Gastroesophageal sphincter (tissue), 4 donors: ENCODE measurements at regions not wholly inside any gene's neighbourhood (a gene's known extent, or its start where the extent isn't known, plus 50 kb on each side); places are given as distances from the start of the nearest gene placed in this dataset.

ENCODE experiments used
- ATAC-seq: fragments of 150-250 bp; one replicate; pipeline ENCODE4 v1.9.1; 2016; ENCODE audit warnings: mild to moderate bottlenecking, moderate library complexity
- H3K27ac ChIP-seq, 4 donors: fragments of 200-600 bp; sonication (generic) in 3 of 4; 1 replicate in 3 of 4; 2 replicates in 1 of 4; pipeline ENCODE4 v1.5.1; 2016 to 2019
- H3K27me3 ChIP-seq: fragments of 200-600 bp; sonication (generic); one replicate; pipeline ENCODE4 v1.5.1; 2019
- H3K36me3 ChIP-seq, 2 donors: fragments of 200-600 bp; sonication (generic); one replicate each; pipeline ENCODE4 v1.5.1; 2019; ENCODE audit warnings: control low read depth in 1 of 2
- H3K4me1 ChIP-seq, 3 donors: fragments of 200-600 bp; sonication (generic); 1 replicate in 2 of 3; 2 replicates in 1 of 3; pipeline ENCODE4 v1.5.1; 2016 to 2019; ENCODE audit warnings: control low read depth in 2 of 3
- H3K4me3 ChIP-seq, 2 donors: fragments of 200-600 bp; sonication (generic); one replicate each; pipeline ENCODE4 v1.5.1; 2019; ENCODE audit warnings: mild to moderate bottlenecking in 1 of 2, moderate library complexity in 1 of 2
- H3K9me3 ChIP-seq, 3 donors: fragments of 200-600 bp; sonication (generic); one replicate each; pipeline ENCODE4 v1.5.1; 2017 to 2019; ENCODE audit warnings: control low read depth in 2 of 3
- EP300 ChIP-seq: sonication (generic); formaldehyde crosslinking; IDR thresholded peaks from one replicate; pipeline ENCODE4 v1.6.1; 2017; ENCODE audit warnings: antibody characterized with exemption, mild to moderate bottlenecking
- POLR2A ChIP-seq, 2 donors: fragments of 450-650 bp; IDR thresholded peaks; one replicate each; pipeline ENCODE4 v1.6.1; 2017; ENCODE audit warnings: antibody characterized with exemption in 2 of 2, mild to moderate bottlenecking in 2 of 2, moderate library complexity in 1 of 2
- POLR2AphosphoS5 ChIP-seq: sonication (generic); formaldehyde crosslinking; IDR thresholded peaks from one replicate; pipeline ENCODE4 v1.6.1; 2017; ENCODE audit warnings: antibody characterized with exemption
- WGBS, 2 donors: methylation state at CpG; one replicate each; pipeline ENCODE4 v1.1.5; 2018; ENCODE audit warnings: low coverage in 1 of 2; 5-methylcytosine and 5-hydroxymethylcytosine counted together
- TF ChIP-seq, protein P1 (sequence below), 4 experiments: fragments of 200-600 bp in 2 of 4; fragments of 450-650 bp in 2 of 4; sonication (generic) in 1 of 4; IDR thresholded peaks; one replicate each; pipeline ENCODE4 v1.5.1; 2017 to 2019; ENCODE audit warnings: antibody characterized with exemption in 4 of 4, mild to moderate bottlenecking in 2 of 4, moderate library complexity in 2 of 4

GRCh38 chr2:42969231-42970150 lies 177.1 kb upstream of the HAAO start:
- no peaks in the 10 kb centered on the region for H3K36me3 ChIP-seq
- peak; percentile 46 for ATAC-seq
- H3K9me3 ChIP-seq: peaks cover 0 to 6% (median 0%) of the 10 kb centered on the region in 3 donors
- WGBS, 2 donors: 83% methylated on average over 6 of the region's 12 CpGs; no CpG with 5 or more reads in 1 of the 2 donors
- H3K4me3 ChIP-seq: no peak overlapping the region
- H3K27ac ChIP-seq: peak overlapping the region in 3 of 4 donors; percentile 11 to 65 (median 17)
- no peaks in the 10 kb centered on the region for H3K27me3 ChIP-seq
- H3K4me1 ChIP-seq: peaks cover 0 to 47% (median 13%) of the 10 kb centered on the region in 3 donors
- no peak for TF ChIP-seq POLR2A (IDR thresholded peaks at IDR 0.05)
- TF ChIP-seq, protein P1, sequence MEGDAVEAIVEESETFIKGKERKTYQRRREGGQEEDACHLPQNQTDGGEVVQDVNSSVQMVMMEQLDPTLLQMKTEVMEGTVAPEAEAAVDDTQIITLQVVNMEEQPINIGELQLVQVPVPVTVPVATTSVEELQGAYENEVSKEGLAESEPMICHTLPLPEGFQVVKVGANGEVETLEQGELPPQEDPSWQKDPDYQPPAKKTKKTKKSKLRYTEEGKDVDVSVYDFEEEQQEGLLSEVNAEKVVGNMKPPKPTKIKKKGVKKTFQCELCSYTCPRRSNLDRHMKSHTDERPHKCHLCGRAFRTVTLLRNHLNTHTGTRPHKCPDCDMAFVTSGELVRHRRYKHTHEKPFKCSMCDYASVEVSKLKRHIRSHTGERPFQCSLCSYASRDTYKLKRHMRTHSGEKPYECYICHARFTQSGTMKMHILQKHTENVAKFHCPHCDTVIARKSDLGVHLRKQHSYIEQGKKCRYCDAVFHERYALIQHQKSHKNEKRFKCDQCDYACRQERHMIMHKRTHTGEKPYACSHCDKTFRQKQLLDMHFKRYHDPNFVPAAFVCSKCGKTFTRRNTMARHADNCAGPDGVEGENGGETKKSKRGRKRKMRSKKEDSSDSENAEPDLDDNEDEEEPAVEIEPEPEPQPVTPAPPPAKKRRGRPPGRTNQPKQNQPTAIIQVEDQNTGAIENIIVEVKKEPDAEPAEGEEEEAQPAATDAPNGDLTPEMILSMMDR (IDR thresholded peaks at IDR 0.05): no peak
- no peak for TF ChIP-seq POLR2AphosphoS5

- Histone ChIP-seq H3K36me3 (no peaks in the 10 kb centered on the region), H3K4me1 (peaks cover 0 to 50% (median 10%) of the 10 kb centered on the region in 3 donors), H3K9me3 (peaks cover 0 to 6% (median 0%) of the 10 kb centered on the region in 3 donors), H3K27ac (peak overlapping the region in 3 of 4 donors; percentile 60 to 65 (median 63)), H3K27me3 (no peaks in the 10 kb centered on the region), H3K4me3 (no peak overlapping the region)
- TF ChIP-seq EP300 (no peak), POLR2A (IDR thresholded peaks at IDR 0.05) (no peak), POLR2AphosphoS5 (no peak)
- TF ChIP-seq, protein P1 (IDR thresholded peaks at IDR 0.05): no peak
- peak; percentile 81 for ATAC-seq
- WGBS, 2 donors: 71 to 83% methylated on average over 1 to 7 of the region's 15 CpGs
Observed at GRCh38 chr2:42967959-42968674, 175.7 kb upstream of the HAAO start.

DNA sequence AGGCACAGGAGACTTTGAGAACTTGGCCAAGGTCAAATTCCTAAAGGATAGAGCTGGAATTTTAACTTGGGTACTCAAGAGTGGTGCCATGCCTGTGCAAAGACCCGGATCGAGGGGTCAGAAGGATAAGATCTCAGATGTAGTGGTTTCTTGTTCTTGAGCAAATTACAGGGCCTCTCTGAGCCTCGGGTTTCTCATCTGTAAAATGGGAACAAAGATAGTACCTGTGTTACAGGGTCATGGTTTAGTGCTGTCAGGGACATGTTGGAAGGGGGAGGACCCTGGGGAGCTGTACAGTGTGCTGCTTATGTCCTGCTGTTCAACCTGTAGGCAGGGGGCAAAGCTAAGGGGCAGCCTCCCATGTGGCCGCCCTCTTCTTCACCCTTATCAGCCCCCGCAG lies 173.5 kb upstream of the HAAO start:
- H3K27ac ChIP-seq: peak overlapping the region in 1 of 4 donors; percentile 5
- no peaks in the 10 kb centered on the region for H3K9me3 ChIP-seq
- no peaks in the 10 kb centered on the region for H3K27me3 ChIP-seq
- WGBS, 2 donors: 83 to 100% methylated on average over 1 to 3 of the region's 5 CpGs
- ATAC-seq: no peak
- TF ChIP-seq POLR2A (IDR thresholded peaks at IDR 0.05) (no peak), POLR2AphosphoS5 (no peak), EP300 (no peak)
- TF ChIP-seq, protein P1 (IDR thresholded peaks at IDR 0.05): no peak
- no peak overlapping the region for H3K4me3 ChIP-seq
- H3K36me3 ChIP-seq: no peaks in the 10 kb centered on the region
- peaks cover 0 to 72% (median 30%) of the 10 kb centered on the region in 3 donors for H3K4me1 ChIP-seq

GRCh38 chr2:42965196-42965595 lies 172.8 kb upstream of the HAAO start:
- TF ChIP-seq, protein P1 (IDR thresholded peaks at IDR 0.05): no peak
- TF ChIP-seq EP300: no peak
- no peak for TF ChIP-seq POLR2AphosphoS5
- TF ChIP-seq POLR2A (IDR thresholded peaks at IDR 0.05): no peak
- peaks cover 0 to 79% (median 37%) of the 10 kb centered on the region in 3 donors for H3K4me1 ChIP-seq
- ATAC-seq: no peak
- 85 to 90% methylated on average over 2 of the region's 4 CpGs for WGBS, 2 donors
- no peak overlapping the region for H3K4me3 ChIP-seq
- no peaks in the 10 kb centered on the region for H3K27me3 ChIP-seq
- peak overlapping the region in 3 of 4 donors; percentile 47 to 82 (median 80) for H3K27ac ChIP-seq
- H3K36me3 ChIP-seq: no peaks in the 10 kb centered on the region
- H3K9me3 ChIP-seq: no peaks in the 10 kb centered on the region
